ENCODE measurements at regions not wholly inside any gene's neighbourhood (a gene's known extent, or its start where the extent isn't known, plus 50 kb on each side); places are given as distances from the start of the nearest gene placed in this dataset.

GRCh38 chr6:8157839-8158238 lies 55.5 kb upstream of the EEF1E1 start:
- TF ChIP-seq, protein P1, sequence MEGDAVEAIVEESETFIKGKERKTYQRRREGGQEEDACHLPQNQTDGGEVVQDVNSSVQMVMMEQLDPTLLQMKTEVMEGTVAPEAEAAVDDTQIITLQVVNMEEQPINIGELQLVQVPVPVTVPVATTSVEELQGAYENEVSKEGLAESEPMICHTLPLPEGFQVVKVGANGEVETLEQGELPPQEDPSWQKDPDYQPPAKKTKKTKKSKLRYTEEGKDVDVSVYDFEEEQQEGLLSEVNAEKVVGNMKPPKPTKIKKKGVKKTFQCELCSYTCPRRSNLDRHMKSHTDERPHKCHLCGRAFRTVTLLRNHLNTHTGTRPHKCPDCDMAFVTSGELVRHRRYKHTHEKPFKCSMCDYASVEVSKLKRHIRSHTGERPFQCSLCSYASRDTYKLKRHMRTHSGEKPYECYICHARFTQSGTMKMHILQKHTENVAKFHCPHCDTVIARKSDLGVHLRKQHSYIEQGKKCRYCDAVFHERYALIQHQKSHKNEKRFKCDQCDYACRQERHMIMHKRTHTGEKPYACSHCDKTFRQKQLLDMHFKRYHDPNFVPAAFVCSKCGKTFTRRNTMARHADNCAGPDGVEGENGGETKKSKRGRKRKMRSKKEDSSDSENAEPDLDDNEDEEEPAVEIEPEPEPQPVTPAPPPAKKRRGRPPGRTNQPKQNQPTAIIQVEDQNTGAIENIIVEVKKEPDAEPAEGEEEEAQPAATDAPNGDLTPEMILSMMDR (IDR thresholded peaks at IDR 0.05; ENCODE audit: low read length) = no peak
- TF ChIP-seq EZH2 (optimal IDR thresholded peaks at IDR 0.05; ENCODE audit: low read depth, low read length) = no peak
- TF ChIP-seq EZH2phosphoT487 (IDR thresholded peaks at IDR 0.05; ENCODE audit: low read length) = no peak
